ENCODE measurements at regions not wholly inside any gene's neighbourhood (a gene's known extent, or its start where the extent isn't known, plus 50 kb on each side); places are given as distances from the start of the nearest gene placed in this dataset.

DNA sequence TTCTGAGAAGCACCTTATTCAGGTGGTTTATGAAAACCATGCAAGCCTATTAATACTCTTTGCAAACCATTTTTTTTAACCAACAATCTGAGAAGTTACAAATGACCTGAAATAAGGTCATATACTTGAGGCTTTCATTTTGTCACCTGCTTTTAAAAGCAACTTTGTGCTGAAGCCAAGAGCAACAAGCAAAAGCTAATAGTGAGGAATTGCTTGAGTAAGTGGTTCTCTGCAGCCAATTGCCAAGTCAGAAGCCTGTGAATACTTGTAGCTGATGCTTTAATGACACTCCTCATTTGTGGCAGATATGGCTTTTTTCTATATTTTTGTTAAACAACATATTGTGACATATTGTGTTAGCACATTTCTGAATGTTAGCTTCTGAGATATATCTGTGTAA lies 126.7 kb upstream of the ZNF608 start:
- in situ Hi-C loops (cut with MboI; ENCODE audit: low sequenced_read_pairs, unreplicated experiment), result no loop called here
- TF ChIP-seq, protein P1, sequence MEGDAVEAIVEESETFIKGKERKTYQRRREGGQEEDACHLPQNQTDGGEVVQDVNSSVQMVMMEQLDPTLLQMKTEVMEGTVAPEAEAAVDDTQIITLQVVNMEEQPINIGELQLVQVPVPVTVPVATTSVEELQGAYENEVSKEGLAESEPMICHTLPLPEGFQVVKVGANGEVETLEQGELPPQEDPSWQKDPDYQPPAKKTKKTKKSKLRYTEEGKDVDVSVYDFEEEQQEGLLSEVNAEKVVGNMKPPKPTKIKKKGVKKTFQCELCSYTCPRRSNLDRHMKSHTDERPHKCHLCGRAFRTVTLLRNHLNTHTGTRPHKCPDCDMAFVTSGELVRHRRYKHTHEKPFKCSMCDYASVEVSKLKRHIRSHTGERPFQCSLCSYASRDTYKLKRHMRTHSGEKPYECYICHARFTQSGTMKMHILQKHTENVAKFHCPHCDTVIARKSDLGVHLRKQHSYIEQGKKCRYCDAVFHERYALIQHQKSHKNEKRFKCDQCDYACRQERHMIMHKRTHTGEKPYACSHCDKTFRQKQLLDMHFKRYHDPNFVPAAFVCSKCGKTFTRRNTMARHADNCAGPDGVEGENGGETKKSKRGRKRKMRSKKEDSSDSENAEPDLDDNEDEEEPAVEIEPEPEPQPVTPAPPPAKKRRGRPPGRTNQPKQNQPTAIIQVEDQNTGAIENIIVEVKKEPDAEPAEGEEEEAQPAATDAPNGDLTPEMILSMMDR (IDR thresholded peaks at IDR 0.05; ENCODE audit: borderline replicate concordance, control extremely low read depth, extremely low read depth, insufficient read depth, missing control alignments), result no peak
- no peak for DNase-seq (ENCODE audit: low spot score)

DNA sequence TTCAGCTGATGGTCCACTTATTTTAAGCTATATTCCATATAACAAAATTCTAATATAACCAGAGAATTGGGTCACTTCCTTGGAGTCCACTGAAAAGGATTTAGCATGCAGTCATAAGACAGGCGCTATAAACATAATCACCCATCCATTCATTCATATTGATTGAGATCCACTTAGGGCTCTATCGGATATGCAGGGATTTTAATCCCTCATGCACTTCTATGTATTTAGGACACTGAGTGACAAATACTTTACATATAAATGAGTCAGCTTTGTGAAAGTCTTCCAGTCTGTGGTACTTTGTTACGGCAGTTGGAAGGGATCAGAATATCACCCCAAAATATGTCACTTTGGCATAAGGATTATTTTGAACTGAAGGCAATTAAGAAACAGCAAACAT lies 127.3 kb upstream of the ZNF608 start:
- TF ChIP-seq, protein P1 (IDR thresholded peaks at IDR 0.05; ENCODE audit: borderline replicate concordance, control extremely low read depth, extremely low read depth, insufficient read depth, missing control alignments), result no peak
- in situ Hi-C loops (cut with MboI; ENCODE audit: low sequenced_read_pairs, unreplicated experiment), result no loop called here
- no peak for DNase-seq (ENCODE audit: low spot score)

DNA sequence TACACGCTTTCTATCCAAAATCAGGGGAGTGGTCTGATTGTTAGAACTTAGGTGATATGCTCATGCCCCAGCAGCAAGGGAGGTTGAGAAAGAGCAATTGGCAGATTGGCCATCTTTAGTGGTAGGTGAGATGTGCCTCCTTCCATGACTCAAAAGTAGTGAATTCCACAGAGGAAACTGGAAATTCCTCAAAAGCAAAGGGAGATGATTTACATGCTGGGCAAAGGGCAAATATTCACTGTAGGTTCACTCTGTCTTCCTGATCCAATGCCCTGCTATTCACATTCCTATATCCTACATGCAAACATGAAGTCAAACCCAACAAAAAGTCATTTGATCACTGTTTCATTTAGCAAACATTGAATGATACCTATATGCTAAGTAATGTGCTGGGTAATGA lies 130.1 kb upstream of the ZNF608 start:
- no peak for DNase-seq (ENCODE audit: low spot score)
- in situ Hi-C loops (cut with MboI; ENCODE audit: low sequenced_read_pairs, unreplicated experiment), result no loop called here
- TF ChIP-seq, protein P1 (IDR thresholded peaks at IDR 0.05; ENCODE audit: borderline replicate concordance, control extremely low read depth, extremely low read depth, insufficient read depth, missing control alignments), result no peak

DNA sequence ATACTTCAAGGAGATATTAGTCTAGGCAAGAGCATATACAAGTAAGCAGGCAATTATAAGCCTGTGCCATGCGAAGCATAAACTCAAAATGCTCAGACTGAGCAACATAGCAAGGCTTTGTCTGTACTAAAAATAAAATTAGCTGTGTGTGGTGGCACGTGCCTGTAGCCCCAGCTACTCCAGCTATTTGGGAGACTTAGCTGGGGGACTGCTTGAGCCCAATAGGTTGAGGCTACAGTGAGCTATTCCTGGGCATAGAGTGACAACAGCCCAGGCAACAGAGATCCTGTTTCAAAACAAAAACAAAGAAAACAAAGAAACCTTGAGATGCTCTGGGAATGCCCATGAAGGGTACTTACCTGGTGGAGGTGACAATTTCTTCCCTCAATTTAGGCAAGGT lies 130.5 kb upstream of the ZNF608 start:
- TF ChIP-seq, protein P1 (IDR thresholded peaks at IDR 0.05; ENCODE audit: borderline replicate concordance, control extremely low read depth, extremely low read depth, insufficient read depth, missing control alignments), result no peak
- DNase-seq (ENCODE audit: low spot score), result no peak
- in situ Hi-C loops (cut with MboI; ENCODE audit: low sequenced_read_pairs, unreplicated experiment), result no loop called here

DNA sequence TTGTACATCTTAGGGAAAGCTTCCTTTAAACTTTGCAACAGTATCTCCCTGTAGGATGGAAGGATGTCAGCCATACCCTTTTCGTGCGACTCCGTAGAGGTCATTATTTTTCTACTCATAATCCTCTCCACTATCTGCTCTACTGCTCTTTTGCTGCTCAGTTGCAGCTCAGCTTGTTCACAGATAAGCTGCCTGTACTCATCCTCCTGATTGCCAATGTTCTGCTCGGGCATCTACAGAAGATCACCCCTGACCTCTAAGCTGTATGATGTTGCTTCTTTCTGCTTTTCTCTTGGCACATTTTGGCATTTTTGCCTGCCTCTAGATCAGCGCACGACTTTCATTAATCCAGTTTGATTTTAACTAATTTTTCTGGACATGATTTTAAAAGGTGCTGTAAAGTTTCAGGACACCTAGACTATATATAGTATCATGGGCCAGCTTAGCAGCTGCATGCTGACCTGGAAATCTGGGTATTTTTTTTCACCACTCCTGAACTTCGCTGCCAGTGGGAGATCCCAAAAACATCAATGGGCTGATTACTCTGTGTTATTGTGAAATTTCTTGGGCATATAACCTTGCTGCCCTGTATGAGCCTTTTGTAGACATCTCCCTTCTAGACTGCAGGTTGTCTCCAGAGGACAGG lies 131.2 kb upstream of the ZNF608 start:
- DNase-seq (ENCODE audit: low spot score), result no peak
- TF ChIP-seq, protein P1 (IDR thresholded peaks at IDR 0.05; ENCODE audit: borderline replicate concordance, control extremely low read depth, extremely low read depth, insufficient read depth, missing control alignments), result no peak
- in situ Hi-C loops (cut with MboI; ENCODE audit: low sequenced_read_pairs, unreplicated experiment), result no loop called here

DNA sequence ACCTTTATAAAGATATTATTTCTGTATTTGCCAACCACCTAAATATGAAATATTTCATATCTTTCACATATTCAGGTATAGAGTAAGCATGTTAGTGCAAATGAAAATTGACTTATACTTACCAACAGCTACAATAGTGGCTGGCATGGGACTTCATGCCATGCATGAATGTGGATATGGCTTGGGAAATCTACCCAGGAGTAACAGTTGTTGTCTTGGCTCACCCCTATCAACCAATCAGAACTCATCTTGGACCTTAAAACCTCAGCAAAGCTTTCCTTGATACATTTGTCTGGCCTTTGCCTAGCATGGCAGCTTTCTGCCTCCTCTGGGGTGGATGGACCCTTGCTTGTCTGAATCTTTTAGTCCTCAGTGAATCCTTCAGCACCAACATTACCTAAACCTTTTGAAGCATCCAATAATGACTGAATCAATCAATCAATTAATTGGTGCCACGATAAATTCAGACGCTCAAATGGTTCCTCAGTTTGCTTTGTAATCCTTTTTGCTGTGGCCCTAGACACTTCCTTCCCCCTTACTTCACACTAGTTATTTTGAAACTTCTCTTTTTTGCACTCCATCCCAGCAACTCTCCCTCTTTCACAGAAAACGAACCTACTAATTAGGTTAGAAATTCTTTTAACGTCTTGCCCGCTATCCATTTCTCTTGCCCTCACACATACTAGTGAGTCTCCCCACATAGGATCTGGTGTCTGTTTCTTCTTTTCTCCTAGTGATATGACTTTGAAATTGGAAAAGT lies 132.3 kb upstream of the ZNF608 start:
- TF ChIP-seq, protein P1 (IDR thresholded peaks at IDR 0.05; ENCODE audit: borderline replicate concordance, control extremely low read depth, extremely low read depth, insufficient read depth, missing control alignments), result no peak
- no peak for DNase-seq (ENCODE audit: low spot score)
- in situ Hi-C loops (cut with MboI; ENCODE audit: low sequenced_read_pairs, unreplicated experiment), result no loop called here

All from GM13976 (cell line).